Inflammatory macrophage treated with lipopolysaccharide for 1 hour (primary cell): ENCODE measurements at regions not wholly inside any gene's neighbourhood (a gene's known extent, or its start where the extent isn't known, plus 50 kb on each side); places are given as distances from the start of the nearest gene placed in this dataset.
"Not testable (repeated sequence)": the region's sequence is repeated elsewhere in the genome, so short reads cannot be mapped to it uniquely, and the experiment has no call there.

Source experiments
- DNase-seq, 2 donors: peaks; one replicate each; pipeline ENCODE4 v3.0.0-alpha.2; 2020 to 2022

DNA sequence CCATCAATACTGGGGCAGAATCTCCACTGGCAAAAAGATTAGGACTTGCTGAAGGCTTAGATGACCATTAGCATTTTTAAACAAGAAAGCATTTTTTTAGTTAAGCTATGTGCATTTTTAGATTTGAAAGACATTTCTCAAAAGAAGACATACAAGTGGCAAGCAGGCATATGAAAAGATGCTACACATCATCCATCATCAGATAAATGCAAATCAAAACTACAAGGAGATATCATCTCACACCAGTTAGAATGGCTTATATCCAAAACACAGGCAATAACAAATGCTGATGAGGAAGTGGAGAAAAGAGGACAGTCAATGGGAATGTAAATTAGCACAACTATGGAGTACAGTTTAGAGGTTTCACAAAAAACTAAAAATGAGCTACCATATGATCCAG lies 195.6 kb upstream of the TNC start:
- no peak for DNase-seq

DNA sequence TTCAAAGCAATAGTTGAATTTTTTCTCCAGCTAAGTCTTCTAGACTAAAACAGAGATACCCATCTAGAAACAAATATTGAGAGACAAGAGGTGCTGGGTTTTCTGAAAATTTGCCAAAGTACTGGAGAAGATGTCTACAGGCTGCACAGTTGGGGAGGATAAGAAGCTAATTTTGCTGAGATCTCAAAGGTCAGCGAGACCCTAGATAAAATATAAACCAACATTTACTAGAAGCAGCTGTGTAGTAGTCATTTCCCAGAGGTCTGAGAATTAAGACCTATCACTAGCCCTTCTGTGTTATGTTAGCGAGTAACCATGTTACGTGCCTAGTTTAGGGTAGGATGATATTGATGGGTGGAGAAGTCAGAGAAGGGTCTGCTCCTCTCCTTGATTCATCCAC lies 208.5 kb upstream of the TNC start:
- no peak for DNase-seq

DNA sequence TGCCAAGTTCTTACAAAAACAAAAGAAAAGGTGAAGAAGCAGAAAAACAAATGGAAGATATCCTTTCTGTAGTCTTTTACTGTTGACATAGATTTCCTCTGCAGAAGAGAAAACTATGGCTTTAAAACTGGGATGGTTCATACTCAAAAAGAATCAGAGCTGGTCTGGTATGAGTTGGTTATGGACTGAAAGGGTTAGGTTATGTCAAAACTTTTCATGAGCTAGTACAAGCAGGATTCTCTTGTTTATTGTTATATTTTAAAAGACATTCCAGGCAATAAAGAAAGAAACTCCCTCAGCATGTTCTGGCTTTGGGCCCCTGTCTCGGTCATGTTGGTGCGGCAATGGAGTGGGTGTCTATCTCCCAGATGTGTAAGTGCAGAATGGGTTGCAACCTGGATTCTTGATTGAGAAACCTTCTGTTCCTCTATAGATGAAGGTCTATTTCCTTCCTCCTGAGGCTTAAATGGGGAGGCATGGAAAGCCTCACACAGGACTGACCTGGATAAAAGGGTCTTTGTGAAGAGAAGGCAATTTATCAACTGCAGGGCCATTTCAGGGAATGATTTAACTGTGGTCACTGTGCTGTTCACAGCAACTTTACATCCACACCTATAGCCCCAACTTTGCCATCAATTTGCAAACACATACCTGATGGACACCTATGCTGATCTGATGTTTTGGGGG lies 209.6 kb upstream of the TNC start:
- no peak for DNase-seq

DNA sequence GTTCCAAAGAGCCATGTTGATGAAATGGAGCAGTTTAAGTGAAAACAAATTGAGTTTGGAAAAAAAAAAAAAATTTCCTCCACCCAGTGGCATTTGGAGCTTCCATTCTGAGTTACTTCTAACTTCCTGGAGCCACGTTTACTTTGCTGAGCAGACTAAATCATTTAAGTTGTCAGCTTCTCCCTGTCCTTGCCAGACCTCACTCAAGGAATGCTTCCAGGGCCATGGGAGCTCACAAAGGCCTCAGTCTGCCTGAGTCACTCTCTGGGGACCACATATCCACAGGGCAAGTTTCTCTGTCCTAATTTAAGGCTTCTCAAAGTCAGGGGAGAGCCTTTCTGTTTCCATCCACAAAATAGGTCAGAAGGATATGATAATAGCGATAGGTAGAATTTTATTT lies 210.3 kb upstream of the TNC start:
- DNase-seq = no peak

DNA sequence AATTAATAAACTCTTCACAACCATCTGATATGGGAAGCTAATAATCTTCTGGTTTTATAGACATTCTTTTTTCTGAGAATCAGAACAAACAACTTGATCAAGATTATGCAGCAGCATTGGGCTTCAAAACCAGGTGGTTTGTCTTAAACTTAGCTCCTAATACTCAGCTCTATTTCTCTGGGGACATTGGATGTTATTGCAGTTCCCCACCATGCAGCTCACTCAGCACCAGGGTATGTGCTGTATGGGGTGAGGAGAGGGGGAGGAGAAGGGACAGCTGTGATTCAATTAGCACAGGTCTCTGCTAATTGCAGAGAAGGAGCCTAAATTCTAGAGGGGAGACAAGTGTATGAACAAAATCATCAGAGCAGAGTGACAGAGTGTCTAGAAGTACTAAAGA lies 210.7 kb upstream of the TNC start:
- no peak for DNase-seq

DNA sequence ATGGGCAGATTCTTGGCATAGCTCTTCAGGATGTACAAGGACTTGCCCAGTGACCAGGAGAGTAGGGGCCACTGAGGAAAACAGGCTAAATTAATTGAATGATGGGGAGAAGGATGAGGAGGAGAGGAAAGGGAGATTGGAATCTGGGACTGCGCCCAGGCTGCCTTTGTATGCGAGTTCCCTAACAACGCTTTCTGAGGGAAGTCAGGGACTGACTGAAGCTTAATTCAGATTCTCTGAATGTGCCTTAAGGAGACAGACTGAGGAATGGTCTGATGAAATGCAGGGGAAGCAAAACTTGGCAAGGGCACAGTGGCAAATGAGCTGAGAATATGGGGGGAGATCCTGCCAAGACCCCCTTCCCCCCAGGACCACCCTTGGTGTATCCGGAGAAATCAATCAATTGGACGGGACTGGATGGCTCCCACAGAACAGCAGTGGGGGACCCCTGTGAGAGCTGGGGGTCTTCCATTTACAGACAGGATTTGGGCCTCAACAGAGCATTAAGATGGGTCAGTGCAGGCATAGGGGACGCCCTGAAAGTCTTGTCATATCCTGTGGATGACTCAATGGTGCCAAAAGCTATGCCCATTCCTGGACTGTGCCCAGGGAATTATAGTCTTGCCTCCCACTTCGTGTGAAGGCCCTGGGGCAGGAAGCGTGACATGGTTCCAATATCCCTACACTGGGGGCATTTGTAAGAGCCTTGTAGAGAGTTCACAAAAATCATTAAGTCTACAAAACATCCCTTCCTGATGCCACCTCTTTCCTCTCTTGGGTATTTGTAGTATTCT lies 215.5 kb upstream of the TNC start:
- DNase-seq = no peak

DNA sequence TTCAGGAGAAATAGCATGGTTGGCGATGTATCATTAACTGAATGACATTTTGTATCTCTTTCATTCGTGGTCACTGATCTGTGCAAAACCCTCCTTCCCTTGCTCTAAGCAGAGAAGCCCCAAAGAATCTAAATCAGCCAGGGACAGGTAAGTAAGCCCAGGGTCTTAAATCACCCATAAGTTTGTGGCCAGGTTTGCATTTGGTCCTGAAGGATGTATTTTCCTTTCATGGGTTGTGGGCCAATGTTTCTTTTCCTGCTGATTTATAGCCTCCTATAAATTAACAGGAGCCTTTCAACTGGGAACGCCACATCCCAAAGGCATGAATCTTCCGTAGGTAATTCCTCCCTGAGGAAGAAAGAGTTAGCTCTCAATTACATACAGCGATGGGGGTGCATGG lies 217.5 kb upstream of the TNC start:
- DNase-seq = no peak

DNA sequence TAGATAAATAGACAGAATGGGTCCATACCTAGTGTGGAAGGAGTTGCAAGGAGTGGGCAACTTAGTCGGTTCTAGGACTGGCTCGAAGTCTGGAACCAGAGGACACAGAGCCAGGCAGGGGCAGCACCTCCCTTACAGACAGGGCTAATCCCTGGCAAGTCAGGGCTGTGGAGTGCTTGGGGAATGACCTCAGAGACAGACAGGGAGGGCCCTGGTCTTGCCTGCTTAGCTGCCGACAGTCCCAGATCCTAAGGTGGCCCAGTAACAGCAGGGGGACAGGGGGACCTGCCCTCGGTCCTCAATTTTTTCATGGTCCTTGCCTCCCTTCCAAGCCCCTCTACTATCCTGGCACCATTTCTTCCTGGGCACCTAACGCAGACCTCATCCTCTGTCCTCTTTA lies 222.4 kb upstream of the TNC start:
- DNase-seq = no peak

DNA sequence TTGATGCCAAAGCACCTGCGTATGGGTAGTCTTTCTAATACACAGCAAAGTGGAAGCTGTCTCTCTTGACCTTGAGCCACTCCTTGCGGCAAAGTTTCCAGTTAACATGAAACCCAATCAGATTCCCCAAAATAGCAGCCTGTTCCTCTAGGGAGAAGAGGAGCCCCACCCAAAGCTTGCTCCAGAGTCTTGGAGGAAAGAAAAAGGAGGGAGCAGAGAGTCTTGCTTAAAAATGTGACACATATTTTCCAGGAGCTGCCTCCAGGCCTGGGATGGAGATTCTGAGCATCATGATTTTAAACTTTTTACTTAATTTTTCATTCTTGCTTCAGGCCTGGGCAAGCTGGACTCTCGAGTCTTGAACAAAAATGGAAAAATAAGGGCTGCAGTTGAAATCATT lies 223.5 kb upstream of the TNC start:
- DNase-seq = no peak

DNA sequence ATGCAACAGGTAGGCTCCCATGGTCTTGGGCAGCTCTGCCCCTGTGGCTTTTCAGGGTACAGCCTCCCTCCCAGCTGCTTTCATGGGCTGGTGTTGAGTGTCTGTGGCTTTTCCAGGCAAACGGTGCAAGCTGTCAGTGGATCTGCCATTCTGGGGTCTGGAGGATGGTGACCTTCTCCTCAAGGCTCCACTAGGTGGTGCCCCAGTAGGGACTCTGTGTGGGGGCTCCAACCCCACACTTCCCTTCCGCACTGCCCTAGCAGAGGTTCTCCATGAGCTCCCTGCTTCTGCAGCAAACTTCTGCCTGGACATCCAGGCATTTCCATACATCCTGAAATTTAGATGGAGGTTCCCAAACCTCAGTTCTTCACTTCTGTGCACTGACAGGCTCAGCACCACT lies 229.8 kb upstream of the TNC start:
- not testable (repeated sequence) for DNase-seq

DNA sequence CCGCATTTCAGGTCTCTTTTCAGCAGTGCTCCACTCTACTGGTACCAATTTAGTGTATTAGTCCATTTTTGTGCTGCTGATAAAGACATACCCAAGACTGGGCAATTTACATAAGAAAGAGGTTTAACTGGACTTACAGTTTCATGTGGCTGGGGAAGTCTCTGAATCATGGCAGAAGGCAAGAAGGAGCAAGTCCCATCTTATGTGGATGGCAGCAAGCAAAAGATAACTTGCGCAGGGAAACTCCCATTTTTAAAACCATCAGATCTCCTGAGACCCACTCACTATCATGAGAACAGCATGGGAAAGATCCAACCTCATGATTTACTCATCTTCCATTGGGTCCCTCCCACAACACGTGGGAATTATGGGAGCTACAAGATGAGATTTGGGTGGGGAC lies 231.0 kb upstream of the TNC start:
- DNase-seq = not testable (repeated sequence)

DNA sequence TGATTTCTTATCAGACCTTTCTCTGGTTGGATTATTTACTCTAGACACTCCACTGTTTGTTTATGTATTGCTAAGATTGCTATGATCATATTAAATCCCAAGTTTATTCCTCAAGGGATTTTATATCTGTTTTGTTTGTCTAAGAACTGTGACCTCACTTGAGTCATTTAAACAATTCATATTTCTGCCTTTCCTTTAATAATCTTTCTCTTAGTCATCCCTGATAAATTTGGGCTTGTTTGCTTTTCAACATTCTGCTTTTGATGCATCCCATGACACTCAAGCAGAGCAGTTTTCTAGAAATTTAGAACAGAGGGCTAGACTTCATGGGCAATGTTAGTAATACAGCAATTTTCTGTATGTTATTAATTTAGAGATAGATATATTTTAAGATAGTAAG lies 231.6 kb upstream of the TNC start:
- DNase-seq = no peak

DNA sequence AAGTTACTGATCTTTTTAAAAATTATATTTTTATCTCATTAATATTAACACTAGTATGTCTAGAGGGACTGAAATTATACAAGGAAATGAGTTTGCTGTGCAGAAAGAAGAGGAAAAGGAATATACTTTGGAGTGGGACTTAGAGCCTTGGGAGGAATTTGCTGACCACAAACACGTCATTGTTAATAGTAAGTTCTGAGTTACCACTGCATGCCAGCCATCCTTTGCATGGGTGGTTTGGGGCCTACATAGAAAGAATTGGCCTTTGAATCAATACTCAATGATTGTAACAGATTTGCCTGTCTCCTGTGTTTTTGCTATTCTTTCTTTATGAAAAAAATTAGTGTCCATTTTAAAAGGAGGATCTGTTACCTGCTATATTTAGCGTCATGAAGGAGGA lies 232.6 kb upstream of the TNC start:
- no peak for DNase-seq

DNA sequence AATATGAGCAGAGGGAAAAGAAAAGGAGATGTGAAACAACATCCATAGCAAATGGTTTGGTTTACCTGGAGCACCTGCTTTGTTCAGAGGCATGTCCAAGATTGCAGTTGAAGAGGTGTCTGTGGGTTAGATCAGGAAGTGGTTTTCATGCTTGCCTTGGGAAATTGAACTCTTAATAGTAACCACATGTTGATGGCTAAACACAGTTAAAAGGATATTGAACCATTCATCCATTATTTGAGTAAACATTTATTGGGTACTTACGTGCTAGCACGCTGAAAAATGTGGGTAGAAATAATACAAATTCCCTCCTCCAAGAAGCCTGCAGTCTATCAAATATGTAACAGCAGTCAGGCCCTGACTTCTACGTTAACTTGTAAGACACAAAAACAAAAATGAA lies 235.7 kb upstream of the TNC start:
- DNase-seq = no peak

DNA sequence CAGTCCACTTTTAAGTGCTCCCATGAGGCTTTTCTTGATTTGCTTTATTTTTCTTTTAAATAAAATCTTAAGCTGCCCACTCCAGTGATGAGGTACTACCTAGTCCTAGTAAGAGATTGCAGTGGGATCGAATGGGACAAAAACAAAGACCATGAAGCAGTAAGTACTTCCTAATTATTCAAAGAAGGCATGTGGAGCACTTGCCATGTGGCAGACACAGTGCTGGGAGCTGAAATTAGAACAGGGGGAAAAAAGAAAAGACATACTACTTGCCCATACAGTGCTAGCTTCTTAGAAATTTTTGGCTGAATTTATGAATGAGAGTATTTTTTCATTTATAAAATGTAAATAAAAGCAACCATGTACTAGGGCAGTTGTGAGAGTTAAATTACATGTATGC lies 239.9 kb upstream of the TNC start:
- DNase-seq = no peak

DNA sequence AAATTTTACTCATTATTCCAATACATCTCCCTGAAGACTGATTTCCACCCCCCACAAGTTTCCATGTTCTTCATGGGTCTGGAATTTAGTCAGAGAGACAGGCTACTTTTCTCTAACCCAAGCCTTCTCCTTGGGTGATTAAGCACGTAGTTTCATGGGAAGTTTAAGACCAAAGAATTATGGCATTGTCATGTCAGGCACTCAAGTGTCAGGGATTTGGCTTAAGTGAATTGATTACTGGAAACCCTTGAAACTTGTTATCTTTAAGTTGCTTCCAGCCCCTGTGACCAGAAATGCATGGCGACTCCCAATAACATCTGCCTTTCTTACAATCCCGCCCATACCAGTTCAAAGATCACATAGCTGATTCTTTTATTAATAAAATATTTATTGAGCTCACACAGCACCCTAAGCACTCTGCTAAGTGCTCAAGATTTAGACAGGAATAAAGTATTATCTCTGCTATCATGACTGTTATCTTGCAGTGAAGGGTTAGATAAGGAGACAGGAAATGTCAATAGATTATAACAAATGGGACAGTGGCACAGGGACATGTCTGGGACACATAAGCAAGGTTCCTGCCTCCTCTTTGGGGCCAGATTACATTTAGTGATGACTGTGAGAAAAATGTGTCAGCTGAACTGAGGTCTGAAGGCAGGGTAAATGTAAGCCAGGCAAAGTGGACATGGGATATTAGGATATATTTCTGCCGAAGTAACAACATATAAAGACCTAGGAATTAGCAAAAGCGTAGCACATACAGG lies 241.2 kb upstream of the TNC start:
- DNase-seq = no peak

DNA sequence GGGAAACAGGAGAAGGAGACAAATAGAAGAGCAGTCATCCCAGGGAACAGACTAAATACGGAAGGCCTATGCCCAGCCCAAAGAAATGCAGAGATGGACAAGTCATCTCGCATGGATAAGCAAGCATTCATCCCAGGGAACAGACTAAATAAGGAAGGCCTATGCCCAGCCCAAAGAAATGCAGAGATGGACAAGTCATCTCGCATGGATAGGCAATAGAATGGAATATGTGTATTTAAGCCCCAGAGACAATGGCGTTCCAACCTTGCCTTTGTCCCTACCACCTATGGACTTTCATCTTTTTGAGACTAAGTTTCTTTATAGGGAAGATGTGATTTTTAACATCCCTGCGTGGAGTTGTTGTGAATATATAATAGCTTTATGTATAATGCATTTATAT lies 242.2 kb upstream of the TNC start:
- DNase-seq = no peak

DNA sequence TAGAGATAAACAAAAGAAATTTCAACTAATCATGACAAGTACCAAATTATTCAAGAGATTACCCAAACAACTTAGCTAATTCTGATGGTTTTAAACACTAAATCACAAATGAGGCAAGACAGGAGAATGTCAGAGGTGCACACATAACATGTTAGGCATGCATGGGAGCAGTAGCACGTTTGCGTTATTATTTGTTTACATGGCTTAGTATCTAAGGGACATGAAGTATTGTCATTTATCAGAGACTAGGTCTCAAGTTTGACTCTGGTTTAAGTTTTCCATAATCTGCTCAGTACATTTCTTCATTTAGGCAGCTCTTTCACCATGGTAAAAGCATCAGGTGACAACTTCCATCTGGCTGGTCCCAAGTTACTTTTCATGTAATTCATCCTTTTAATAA lies 244.1 kb upstream of the TNC start:
- no peak for DNase-seq

DNA sequence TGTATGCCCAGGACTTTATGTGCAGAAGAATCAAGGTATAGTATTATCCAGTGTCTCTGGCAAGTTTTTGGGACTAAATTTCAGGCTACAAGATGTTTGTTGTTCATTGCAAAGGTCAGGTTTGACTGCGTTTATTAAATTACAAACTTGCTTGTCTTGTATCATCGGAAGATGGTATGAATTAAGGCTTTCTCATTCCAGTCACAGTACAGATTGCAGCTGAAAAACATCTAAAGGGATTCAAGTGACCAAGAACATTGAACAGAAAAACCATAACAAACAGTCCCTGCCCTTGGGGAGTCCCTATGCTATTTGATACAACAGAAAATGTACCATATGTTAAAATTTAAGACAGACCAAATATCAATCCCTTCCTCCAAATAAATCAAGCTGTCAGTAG lies 244.7 kb upstream of the TNC start:
- DNase-seq = no peak

DNA sequence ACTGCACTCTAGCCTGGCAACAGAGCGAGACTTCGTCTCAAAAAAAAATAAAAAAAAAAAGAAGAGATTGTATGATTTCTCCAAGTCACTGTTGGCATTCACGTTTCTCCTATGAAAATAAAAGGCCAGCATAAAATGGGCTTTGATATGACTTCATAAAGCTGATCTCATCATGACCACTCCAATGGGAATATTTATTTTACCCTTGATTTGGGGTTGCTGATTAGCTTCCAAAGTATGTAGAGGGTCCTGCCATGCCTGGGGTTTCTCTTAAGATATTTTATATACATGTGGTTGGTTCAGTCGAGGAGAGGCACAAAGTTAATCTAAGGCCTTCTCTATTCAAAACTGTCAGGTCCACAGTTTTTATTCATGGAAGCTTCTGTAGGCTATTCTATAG lies 247.0 kb upstream of the TNC start:
- no peak for DNase-seq

DNA sequence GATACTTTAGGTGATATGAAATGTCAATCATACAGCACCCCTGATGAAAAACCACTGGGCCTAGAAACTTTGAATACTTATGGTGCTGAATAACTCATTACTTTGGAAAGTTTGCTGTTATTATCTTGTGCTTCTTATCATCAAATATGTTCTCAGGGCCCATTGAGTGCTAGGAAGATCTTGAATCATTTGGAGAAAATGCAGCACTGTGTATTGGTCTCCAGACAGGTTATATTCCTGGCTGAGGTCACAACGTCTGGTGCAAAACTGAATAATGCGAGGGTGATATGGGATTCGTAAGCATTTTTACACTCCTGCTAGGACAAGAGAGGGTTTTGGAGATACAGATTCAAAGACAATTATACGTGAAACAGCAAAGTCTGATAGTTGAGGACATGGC lies 249.4 kb upstream of the TNC start:
- no peak for DNase-seq

DNA sequence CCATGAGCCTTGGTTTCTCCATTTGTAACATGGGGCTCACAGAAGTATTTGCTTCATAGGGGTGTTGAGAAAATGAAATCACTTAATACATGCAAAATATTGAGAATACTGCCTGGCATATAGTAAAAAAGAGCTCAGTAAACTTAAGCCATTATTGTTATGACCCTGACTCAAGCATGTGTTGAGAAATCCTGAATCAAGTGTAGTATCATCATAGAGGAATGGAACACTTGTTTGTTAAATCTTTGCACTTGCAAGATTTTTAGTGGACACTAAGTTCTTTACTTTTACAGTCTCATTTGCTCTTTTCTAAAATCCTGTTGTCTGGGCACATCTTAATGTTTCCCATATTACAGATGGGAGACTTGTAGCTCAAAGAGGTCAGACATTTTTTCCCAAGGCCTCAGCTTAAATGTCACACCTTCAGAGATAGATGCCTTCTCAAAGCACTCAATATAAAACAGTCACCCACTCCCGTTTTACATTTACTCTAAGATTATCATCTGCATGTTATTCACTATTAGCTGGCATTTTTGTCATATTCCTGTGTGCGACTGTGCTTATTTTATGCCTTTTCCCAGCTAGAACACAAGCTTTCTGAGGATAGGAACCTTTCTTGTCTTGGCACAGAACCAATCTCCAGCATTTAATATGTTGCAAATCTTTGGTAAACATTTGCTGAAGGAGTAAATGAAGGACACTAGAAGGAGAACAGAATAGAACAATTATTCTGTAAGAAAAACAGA lies 250.0 kb upstream of the TNC start:
- DNase-seq = no peak

DNA sequence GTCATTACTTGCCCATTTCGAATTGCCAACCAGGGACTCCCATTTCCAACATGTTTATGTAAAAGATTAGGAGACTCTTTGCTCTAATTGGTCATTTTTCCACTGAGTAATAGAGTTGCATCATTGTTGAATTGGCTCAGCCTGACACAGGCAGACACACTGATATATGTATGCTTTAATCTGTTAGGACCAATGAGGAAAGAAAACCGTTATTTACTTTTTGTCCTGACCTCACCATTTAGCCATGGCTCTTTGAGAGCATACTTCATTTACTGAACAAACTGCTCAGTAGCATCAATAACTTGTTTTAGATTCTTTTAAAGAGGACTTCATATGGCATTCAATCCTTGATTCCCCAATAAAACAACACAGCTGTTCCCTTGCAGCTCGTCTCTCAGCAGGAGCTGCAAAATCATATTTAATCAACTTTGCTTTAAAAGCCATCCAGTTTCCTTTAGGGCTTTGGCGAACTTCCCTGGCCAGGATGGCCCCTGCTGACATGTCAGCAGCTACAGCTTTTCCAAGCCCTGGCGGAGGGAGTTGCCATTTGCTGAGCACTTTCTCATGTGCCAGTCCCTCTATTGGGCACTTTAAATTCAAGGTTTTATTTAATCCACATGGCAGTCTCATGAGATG lies 251.5 kb upstream of the TNC start:
- DNase-seq = no peak
